GF-D8 (cell line): ENCODE measurements at regions not wholly inside any gene's neighbourhood (a gene's known extent, or its start where the extent isn't known, plus 50 kb on each side); places are given as distances from the start of the nearest gene placed in this dataset.
"Not testable (repeated sequence)": the region's sequence is repeated elsewhere in the genome, so short reads cannot be mapped to it uniquely, and the experiment has no call there.

Experiments
- DNase-seq: peaks from one replicate; lab custom pipeline; 2025; lab: John Stamatoyannopoulos, UW

- DNase-seq, result no peak
Measured at GRCh38 chr1:221575605-221576004, 166.3 kb downstream of the DUSP10 start.

GRCh38 chr1:221576268-221576667 is 165.6 kb downstream of the DUSP10 start:
- no peak for DNase-seq

- DNase-seq, result no peak
Measured at GRCh38 chr1:221583465-221583864, 158.4 kb downstream of the DUSP10 start.

GRCh38 chr1:221587013-221587412 is 154.9 kb downstream of the DUSP10 start:
- DNase-seq, result not testable (repeated sequence)

- DNase-seq, result not testable (repeated sequence)
Measured at GRCh38 chr1:221591250-221591649, 150.6 kb downstream of the DUSP10 start.

- no peak for DNase-seq
Measured at GRCh38 chr1:221594576-221594975, 147.3 kb downstream of the DUSP10 start.

GRCh38 chr1:221598122-221598521 is 143.8 kb downstream of the DUSP10 start:
- no peak for DNase-seq

- no peak for DNase-seq
Measured at GRCh38 chr1:221601166-221601565, 140.7 kb downstream of the DUSP10 start.

GRCh38 chr1:221602830-221603229 is 139.1 kb downstream of the DUSP10 start:
- no peak for DNase-seq

GRCh38 chr1:221604390-221604789 is 137.5 kb downstream of the DUSP10 start:
- DNase-seq, result not testable (repeated sequence)

- DNase-seq, result no peak
Measured at GRCh38 chr1:221604948-221605347, 136.9 kb downstream of the DUSP10 start.

GRCh38 chr1:221605569-221605968 is 136.3 kb downstream of the DUSP10 start:
- no peak for DNase-seq

GRCh38 chr1:221606256-221606655 is 135.6 kb downstream of the DUSP10 start:
- DNase-seq, result no peak

GRCh38 chr1:221608835-221609320 is 133.0 kb downstream of the DUSP10 start:
- no peak for DNase-seq

GRCh38 chr1:221611656-221612046 is 130.2 kb downstream of the DUSP10 start:
- no peak for DNase-seq

- DNase-seq, result no peak
Measured at GRCh38 chr1:221612047-221612777, 129.7 kb downstream of the DUSP10 start.

- DNase-seq, result no peak
Measured at GRCh38 chr1:221620437-221621384, 121.2 kb downstream of the DUSP10 start.

- DNase-seq, result no peak
Measured at GRCh38 chr1:221621683-221622082, 120.2 kb downstream of the DUSP10 start.

GRCh38 chr1:221622389-221622788 is 119.5 kb downstream of the DUSP10 start:
- DNase-seq, result no peak

- DNase-seq, result no peak
Measured at GRCh38 chr1:221625026-221625425, 116.9 kb downstream of the DUSP10 start.

GRCh38 chr1:221626041-221626440 is 115.8 kb downstream of the DUSP10 start:
- DNase-seq, result no peak

GRCh38 chr1:221630236-221630635 is 111.7 kb downstream of the DUSP10 start:
- DNase-seq, result no peak

GRCh38 chr1:221631556-221631955 is 110.3 kb downstream of the DUSP10 start:
- no peak for DNase-seq
